ENCODE measurements at regions not wholly inside any gene's neighbourhood (a gene's known extent, or its start where the extent isn't known, plus 50 kb on each side); places are given as distances from the start of the nearest gene placed in this dataset.

- no peak overlapping the region for H3K4me3 ChIP-seq (ENCODE audit: low read depth, low read length)
- no peak for TF ChIP-seq CTCF (IDR thresholded peaks at IDR 0.05; ENCODE audit: low read depth, low read length)
Measured at GRCh38 chr18:45505497-45506206, 109.6 kb upstream of the SLC14A2 start.

- no peak for TF ChIP-seq CTCF (IDR thresholded peaks at IDR 0.05; ENCODE audit: low read depth, low read length)
- no peak overlapping the region for H3K4me3 ChIP-seq (ENCODE audit: low read depth, low read length)
Measured at GRCh38 chr18:45506951-45507350, 108.3 kb upstream of the SLC14A2 start.

GRCh38 chr18:45509535-45509934 is 105.7 kb upstream of the SLC14A2 start:
- no peak for TF ChIP-seq CTCF (IDR thresholded peaks at IDR 0.05; ENCODE audit: low read depth, low read length)
- H3K4me3 ChIP-seq (ENCODE audit: low read depth, low read length) = no peak overlapping the region

GRCh38 chr18:45510656-45511055 is 104.6 kb upstream of the SLC14A2 start:
- no peak overlapping the region for H3K4me3 ChIP-seq (ENCODE audit: low read depth, low read length)
- no peak for TF ChIP-seq CTCF (IDR thresholded peaks at IDR 0.05; ENCODE audit: low read depth, low read length)

- no peak overlapping the region for H3K4me3 ChIP-seq (ENCODE audit: low read depth, low read length)
- no peak for TF ChIP-seq CTCF (IDR thresholded peaks at IDR 0.05; ENCODE audit: low read depth, low read length)
Measured at GRCh38 chr18:45512363-45512953, 102.8 kb upstream of the SLC14A2 start.

GRCh38 chr18:45517181-45517741 is 98.0 kb upstream of the SLC14A2 start:
- no peak for TF ChIP-seq CTCF (IDR thresholded peaks at IDR 0.05; ENCODE audit: low read depth, low read length)
- no peak overlapping the region for H3K4me3 ChIP-seq (ENCODE audit: low read depth, low read length)
